Testis (tissue), 2 donors: ENCODE measurements at regions not wholly inside any gene's neighbourhood (a gene's known extent, or its start where the extent isn't known, plus 50 kb on each side); places are given as distances from the start of the nearest gene placed in this dataset.

Source experiments
- POLR2A ChIP-seq: fragments of 450-650 bp; IDR thresholded peaks from one replicate; pipeline ENCODE4 v1.6.1; 2017; ENCODE audit warnings: antibody characterized with exemption, mild to moderate bottlenecking, moderate library complexity
- TF ChIP-seq, protein P1 (sequence below), 3 experiments: fragments of 450-650 bp in 2 of 3; fragments of 200-600 bp in 1 of 3; sonication (generic) in 1 of 3; IDR thresholded peaks; one replicate each; pipeline ENCODE4 v1.5.1; 2016 to 2019; ENCODE audit warnings: antibody characterized with exemption in 3 of 3, mild to moderate bottlenecking in 2 of 3, moderate library complexity in 1 of 3

DNA sequence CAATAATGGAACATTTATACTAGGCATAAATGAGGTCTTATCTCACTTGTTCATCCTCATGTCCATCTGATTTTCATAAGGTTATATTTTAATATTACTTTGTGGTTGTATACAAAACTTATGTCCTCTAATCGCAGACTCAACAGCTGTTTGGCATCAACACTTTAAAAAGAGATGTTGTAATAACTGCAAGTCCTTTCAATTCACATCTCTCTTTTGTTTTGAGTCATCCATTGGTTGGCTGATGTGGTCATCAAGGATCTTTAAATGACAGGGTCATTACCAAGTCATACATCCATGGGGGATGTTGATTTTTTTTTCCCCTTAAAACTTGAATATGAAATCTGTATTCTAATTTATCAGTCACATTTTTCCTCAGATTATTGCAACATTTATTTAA, 299.4 kb upstream of the NRSN1 start:
- TF ChIP-seq, protein P1, sequence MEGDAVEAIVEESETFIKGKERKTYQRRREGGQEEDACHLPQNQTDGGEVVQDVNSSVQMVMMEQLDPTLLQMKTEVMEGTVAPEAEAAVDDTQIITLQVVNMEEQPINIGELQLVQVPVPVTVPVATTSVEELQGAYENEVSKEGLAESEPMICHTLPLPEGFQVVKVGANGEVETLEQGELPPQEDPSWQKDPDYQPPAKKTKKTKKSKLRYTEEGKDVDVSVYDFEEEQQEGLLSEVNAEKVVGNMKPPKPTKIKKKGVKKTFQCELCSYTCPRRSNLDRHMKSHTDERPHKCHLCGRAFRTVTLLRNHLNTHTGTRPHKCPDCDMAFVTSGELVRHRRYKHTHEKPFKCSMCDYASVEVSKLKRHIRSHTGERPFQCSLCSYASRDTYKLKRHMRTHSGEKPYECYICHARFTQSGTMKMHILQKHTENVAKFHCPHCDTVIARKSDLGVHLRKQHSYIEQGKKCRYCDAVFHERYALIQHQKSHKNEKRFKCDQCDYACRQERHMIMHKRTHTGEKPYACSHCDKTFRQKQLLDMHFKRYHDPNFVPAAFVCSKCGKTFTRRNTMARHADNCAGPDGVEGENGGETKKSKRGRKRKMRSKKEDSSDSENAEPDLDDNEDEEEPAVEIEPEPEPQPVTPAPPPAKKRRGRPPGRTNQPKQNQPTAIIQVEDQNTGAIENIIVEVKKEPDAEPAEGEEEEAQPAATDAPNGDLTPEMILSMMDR (IDR thresholded peaks at IDR 0.05), result no peak
- no peak for TF ChIP-seq POLR2A
